Stimulated activated CD4-positive, alpha-beta T cell treated with anti-CD3 and anti-CD28 coated beads, Interleukin-1b, Interleukin-23, amount 100 ng/mL, for 48 hours (primary cell): ENCODE measurements at regions not wholly inside any gene's neighbourhood (a gene's known extent, or its start where the extent isn't known, plus 50 kb on each side); places are given as distances from the start of the nearest gene placed in this dataset.
"Not testable (repeated sequence)": the region's sequence is repeated elsewhere in the genome, so short reads cannot be mapped to it uniquely, and the experiment has no call there.

Experiments used
- DNase-seq: peaks from one replicate; pipeline ENCODE4 v3.0.0-alpha.2; 2020

DNA sequence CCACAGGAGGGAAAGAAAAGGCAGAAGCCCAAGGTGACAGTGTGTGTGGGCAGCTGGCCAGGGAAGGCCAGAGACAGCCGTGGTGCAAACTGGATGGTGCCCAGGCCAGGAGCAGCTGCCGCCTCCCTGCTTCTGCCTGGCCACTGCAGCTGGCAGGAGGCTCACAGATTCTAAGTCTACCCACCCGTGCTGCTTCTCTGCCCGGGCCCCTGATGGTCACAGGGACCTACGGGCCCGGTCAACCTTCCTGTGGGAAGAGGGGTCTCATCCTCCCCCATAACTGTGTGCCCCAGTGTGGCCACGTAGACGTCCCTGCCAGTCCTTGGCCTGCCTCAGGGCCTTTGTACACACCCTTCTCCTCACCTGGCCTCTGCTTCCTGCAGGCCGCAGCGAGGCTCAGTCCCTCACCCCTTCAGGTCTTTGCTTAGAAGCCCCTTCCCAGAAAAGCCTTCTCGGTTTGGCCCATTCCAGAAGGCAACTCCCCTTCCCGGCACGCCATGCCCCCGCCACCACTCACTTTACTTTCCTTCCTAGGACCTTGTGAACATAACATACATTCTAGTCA lies 192.6 kb upstream of the AJAP1 start:
- DNase-seq, result no peak

DNA sequence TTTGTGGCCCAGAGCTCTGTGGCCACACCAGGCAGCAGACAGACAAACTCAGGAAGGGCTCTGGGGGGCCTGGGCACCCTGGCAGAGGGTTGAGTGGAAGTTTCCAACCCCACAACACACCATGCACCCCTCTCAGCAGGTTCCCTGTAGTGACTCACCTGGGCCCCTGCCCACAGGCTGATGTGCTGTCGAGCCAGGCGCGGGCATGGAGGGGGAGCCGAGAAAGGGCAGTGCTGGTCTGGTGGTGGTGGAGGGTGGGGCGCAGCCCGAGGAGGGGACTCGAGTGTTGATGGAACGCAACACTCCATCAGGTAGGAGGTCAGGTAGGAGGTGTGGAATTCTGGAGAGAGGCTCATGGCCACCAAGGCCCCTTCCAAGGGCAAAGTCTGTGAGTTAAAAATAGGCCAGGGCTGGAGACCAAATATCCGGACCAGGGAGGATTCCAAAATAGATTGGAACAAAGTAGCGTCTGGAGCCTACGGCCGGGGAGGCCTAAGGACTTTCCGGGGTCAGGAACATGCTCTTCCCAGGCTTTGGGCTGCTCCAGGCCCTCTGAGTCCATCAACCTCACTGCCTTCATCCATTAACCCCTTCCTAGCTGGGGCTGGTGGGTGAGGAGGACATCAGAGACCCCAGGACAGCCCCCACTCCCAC lies 191.5 kb upstream of the AJAP1 start:
- no peak for DNase-seq

DNA sequence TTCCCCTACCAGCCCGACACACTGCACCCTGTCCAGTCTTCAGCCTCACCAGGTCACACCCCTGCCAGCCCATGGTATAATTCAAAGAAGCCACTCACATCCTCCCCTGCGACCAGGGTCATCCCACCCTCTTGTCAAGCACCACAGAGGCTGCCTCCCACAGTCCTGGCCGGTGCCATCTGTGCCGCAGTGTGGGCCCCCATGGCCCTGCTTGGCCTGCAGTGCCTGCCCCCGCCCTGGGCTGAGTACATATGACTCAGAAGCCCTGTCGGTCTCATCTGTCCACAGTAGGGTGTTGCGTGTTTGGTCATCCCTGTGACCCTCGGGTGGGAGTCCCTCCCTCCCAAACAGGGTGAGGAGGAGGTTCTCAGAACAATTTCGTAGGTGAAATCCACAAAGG lies 190.8 kb upstream of the AJAP1 start:
- DNase-seq, result no peak

DNA sequence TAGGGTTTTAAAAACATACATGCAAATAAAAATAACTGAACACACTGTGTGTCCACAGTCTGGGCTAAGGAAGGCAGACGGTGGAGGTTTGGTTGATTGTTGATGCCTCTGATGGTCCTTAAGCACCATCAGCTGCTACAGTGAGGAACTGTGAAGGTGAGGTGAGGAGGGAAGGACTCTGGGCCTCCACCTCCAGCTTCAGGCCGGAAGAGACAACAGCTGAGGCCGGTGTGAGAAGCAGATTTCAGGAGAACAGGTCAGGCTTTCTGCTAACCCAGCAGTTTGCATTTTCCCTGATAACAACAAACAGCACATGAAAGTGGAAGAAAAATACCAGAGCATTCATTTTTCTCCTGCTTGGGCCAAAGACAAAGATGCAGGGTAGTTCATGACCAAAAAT lies 189.9 kb upstream of the AJAP1 start:
- no peak for DNase-seq

DNA sequence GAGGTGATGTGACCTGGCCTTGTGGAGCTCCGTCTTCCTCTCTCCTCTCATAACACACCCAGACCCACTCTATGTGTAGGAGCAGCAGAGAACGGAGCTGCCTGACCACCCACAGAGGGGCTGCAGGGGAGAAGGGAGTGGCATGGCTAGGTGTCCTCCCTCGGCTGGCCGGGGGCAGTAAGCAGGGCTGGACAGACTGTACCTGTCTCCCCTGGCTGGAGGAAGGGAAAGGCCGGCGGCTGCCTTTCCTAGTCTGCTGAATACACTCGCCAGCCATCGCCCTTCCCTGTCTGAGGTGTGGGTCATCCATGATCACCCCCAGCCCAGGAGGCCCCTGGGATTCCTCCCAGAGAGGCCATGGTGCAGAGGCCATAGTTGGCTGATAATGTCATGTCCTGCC lies 187.2 kb upstream of the AJAP1 start:
- no peak for DNase-seq

DNA sequence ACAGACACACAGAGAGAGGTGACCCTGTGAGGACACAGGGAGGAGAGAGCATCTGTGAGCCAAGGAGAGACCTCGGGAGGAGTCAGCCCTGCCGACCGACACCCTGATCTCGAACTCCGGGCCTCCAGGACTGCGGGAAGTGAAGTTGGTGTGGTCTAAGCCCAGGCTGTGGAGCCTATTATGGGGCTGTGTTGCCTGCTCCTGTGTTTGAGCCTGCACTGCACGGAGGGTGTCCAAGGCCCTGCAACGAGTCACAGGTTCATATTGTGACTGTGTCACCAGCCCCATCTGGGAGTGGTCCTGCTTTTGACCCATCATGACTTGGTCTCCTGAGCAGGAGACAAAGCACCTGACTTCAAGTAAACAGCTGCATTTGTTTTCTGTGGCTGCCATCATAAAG lies 186.0 kb upstream of the AJAP1 start:
- no peak for DNase-seq

DNA sequence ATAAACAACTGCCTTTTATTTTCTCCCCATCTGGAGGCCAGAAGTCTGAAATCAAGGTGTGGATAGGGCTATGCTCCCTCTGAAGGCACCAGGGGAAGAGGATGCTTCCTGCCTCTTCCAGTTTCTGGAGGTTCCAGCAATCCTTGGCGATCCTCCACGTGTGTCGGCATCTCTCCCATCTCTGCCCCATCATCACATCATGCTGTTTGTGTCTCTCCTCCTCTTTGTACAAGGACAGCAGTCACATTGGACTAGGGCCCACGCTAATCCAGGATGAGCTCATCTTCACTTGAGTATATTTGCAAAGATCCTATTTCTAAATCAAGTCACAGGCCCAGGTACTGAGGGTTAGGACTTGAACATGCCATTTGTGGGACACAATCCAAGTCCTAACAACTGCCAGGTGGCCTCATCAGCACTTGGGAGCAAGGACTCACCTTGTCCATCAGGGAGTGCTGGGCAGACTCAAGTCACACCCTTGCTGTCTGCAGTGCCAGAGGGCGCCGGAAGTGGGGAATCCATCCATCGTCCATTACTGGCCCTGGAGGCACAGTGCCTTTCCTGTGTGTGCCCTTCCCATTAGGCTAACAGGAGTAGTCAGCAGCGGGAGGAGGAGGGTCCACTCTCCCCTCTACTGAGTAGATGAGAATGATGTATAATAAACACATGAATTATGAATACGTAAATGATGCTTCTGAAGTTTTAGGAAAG lies 185.4 kb upstream of the AJAP1 start:
- no peak for DNase-seq

DNA sequence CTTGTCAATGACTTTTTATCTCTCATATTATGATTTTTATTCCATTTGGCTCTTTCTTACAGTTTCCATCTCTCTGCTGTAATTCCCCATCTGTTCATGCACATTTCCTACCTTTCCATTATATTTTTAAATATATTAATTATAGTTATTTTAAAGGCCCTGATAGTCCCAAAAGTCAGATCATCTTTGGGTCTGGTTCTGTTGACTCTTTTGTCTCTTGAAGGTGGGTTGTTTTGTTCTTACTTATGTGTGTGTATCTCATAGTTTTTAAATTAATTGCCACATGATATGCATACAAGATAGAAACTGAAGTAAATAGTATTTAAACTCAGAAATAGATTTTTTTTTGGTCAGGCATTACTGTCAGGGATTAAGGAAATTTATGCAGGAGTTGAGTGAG lies 178.0 kb upstream of the AJAP1 start:
- DNase-seq, result no peak

DNA sequence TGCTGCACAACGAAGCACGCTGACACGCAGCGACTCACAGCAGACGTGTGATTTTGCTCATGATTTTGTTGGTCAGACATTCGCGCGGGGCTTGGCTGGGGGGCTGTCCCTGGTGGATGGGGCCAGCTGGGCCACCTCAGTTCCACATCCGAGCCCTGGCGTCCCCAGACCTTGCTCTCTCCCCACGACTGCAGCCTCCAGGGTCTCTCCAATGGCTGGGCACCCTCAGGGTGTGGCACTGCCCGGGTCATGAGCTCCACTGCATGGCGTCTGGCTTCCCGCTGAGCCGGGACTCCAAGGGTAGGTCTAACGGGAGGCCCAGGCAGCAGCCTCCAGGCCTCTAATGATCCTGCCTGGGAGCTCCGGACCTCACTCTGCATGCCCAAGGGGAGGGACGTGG lies 173.0 kb upstream of the AJAP1 start:
- no peak for DNase-seq

DNA sequence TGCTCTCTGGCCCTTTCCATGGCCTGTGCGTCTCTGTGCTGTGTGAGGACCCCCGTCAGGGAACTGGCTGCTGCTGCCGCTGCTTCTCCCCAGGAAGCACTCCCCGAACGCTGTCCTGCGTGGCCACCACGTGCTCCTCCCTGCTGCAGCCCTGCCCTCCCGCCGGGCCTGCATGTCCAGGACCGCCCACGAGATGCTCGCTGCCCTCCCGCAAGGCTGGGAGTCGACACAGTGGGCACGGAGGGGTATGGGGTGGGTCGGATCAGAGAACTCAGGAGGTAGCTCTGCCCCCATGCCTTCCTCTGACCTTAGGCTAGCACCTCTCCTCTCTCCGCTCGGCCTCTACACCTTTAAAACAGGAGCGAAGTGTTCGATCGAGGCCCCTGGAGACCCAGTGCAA lies 171.9 kb upstream of the AJAP1 start:
- no peak for DNase-seq

DNA sequence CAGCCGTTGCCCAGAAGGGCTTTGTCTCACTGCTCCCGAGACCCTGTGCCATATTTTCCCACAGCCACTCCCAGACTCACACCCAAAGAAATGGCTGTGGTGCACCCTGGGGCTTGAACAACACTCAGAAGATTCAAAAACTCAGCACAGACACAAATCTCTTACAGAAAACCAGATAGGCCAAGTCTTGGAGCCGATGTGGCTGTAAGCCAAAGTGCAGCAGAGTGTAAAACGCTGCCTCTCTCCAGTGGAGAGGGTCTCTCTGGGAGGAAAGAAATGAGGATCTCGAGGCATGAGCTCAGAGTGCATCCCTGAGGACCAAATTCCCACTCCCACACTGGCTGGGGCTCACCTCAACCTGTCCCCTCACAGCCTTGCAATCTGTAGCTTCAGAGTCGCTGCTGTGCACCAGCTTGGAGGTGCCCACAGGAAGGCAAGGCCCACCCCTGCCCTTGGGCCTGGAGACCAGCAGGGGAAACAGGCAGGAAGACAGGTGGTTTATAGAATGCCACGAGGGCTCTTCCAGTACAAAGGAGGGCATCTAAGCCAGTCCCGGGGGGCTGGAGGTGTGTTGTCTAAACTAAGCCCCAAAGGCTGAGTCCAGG lies 171.3 kb upstream of the AJAP1 start:
- no peak for DNase-seq

DNA sequence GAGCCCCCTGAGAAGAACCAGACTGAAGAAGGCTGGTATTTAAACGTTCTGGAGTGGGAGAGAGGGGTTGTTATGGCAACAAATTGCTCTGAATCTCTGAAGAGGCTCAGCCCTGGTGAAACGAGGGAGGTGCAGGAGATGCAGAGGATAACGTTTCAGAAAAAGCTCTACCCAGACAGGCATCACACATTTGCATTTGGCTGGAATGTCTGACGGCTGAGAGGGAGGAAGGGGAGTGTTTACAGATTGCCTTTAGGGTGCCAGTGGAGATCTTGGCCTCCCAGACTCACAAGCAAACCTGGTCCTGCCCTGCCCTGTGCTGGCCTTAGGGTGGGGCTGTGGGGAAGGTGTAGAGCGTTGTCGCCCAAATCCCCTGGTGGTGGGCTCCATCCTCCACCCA lies 169.0 kb upstream of the AJAP1 start:
- DNase-seq, result no peak

DNA sequence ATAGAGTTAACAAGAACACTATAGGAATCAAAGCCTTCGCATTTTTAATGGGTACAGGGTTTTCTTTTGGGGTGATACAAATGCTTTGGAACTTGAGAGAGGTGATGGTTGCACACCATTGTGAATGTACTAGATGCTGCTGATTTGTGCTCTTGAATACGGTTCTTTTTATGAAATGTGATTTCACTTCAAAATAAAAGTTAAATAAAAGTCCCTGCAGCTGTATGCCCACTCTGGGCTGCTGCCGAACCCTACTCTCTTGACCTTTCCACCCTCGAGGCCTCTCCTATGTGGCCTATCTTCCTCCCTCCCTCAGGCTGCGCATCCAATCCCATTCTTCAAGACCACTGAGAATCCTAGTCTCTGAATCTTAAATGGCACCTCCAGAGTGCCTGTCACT lies 168.5 kb upstream of the AJAP1 start:
- DNase-seq, result no peak

DNA sequence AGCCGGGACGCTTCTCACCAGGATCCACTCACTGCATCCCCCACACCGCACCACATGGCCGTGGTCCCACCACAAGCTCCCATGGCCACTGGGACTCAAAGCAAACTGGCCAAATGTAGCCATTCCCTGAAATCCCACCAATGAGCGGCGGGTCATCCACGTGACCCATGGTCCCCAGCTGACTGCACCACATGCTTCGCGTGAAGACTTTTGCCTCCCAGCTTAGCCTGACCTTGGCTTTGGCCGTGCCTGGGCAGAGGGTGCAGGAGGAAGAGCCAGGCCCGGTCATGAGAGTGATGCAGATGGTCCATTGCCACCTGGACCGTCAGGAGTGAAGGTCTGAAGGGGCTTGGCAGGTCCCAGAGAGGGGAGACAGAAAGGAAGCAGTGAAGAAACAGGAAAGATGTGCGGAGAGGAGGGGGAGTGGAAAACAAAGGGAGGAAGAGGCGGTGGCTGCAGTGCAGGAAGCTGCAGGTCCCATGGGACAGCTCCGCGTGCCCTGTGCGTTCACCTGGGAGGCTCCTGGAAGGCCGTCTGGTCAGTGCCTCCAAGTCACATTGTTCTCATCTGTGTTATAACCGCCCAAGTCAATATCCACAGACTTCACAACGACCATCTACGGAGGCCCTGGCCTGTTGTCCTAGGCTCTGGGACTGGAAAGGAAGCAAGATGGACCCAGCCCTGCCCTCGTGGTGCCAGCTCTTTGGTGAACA lies 167.8 kb upstream of the AJAP1 start:
- no peak for DNase-seq

DNA sequence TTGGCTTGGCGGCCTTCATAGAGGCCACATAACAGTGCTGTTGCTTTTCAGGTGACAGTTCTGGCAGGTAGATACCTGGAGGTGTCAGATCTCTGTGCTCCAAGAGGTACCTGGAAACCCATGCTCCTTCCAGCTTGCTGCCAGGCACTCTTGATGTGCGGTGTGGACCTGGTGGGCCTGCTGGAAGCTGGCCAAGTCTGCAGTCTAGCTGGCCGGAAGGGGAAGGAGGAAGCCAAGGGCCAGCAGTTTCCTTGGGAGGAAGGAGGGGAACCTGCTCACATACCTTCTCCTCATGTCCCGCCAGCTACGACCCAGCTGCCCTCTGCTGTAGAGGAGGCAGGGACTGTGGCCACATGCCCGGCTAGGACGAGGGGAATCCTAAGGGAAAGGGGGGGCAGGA lies 166.4 kb upstream of the AJAP1 start:
- no peak for DNase-seq

DNA sequence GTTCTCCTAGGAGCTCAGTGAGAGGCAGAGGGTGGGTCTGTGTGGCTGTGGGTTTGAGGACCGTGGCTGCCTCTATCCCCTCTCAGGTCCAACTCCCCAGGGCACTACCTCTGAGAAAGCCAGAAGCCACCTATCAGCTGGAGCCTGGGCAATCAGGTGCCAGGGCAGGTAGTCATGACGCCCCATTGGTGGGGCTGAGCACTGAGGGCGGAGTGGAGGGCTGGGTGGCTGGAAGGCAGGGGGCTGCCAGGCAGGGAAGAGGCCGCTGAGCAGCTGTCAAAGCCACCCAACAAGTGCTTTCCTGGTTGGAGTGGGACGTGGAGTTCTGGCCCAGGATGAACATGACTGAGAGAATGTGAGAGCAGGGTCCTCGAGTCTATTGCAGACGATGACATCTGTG lies 164.9 kb upstream of the AJAP1 start:
- DNase-seq, result no peak

DNA sequence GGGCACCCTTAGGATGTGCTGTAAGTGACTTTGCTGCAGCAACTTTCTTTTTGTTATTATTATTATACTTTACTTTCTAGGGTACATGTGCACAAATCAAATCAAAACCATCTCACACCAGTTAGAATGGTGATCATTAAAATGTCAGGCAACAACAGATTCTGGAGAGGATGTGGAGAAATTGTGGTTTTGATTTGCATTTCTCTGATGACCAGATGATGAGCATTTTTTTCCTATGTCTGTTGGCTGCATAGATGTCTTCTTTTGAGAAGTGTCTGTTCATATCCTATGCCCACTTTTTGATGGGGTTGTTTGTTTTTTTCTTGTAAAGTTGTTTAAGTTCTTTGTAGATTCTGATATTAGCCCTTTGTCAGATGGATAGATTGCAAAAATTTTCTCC lies 164.4 kb upstream of the AJAP1 start:
- not testable (repeated sequence) for DNase-seq

DNA sequence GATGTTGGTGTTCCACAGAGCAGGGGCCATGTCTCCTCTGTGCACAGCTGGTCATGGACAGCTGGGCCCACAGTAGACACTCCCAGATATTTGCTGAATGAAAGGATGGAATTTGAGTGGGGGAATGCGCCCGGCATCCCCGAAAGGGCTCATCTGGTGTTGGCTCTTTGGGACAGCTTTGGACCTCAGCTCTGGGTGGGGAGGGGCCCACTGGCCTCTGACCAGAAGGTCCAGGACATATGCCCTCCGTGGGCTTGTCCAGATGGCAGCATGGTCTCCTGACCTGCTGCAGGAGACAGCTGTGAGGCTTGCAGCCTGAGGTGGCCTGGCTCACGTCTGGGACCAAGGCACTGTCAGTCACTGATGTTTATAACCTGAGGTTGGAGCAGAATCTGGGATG lies 160.4 kb upstream of the AJAP1 start:
- DNase-seq, result no peak

DNA sequence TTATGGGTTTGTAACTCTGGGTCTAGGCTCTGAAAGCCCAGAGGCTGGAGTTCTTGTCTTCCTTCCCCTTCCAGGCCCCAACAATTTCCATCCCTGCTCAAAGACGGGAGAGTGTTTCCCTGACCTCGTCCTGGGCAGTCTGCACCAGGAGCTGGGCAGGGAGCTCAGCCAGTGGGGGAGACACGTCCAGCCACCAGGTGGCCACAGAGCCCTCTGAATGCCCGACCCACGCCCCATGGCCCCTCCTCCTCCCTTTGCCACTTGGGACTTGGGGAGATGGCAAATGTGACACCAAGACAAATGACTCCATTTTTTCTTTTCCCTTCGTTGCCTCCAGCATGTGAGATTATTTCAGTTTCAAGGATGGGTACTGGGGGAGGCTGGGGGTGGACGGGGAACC lies 159.9 kb upstream of the AJAP1 start:
- DNase-seq, result no peak

DNA sequence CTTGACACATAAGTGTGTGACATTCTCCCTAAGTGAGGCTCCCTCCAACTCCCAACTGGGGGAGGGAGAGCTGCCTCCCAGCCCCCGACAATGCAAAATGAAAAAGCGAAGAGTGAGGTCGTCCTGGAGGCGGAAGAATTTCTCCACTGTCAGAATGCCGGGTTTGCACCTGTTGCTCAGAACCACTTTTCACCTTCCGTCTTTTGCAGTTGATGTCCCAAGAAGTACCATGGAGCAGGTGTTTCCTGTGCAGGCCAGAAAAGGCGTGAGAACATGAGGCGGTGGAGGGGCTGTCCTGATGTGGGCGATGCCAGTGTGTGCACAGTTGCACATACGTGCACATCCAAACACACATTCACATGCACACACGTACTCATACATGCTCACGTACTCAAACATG lies 158.6 kb upstream of the AJAP1 start:
- no peak for DNase-seq

DNA sequence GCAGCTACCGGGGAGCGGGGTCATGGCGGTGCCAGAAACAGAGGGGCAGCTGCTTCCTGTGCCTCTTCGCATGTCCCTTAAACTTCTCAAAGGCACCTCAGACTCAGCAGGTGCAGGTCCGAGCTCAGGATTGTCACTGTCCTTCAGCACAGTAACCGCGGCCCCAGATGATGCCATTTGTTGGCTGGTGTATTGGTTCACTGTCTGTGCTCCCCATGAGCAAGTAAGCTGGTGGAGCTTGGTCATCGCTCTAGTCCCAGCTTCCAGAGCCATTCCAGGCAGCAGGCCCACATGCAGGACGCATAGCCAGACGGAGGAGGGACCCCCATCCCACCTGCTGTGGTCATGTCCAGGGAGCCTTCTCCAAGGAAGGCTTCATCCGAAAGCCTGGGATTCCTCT lies 154.0 kb upstream of the AJAP1 start:
- DNase-seq, result no peak

DNA sequence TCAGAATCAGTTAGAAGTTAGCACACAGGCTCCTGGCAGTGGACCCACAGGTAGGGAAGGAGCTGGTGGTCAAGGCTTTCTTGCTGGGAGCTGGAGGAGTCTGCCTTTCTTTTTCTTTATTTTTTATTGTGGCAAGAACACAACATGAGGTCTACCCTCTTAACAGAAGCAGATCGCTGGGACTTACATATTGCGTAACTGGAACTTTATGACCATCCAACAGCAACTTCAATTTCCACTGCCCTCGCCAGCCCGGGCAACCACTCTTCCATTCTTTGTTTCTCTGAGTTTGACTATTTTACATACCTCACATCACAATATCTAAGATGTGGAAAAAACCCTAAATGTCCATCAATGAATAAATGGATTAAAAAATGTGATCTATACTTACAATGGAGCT lies 147.8 kb upstream of the AJAP1 start:
- DNase-seq, result no peak

DNA sequence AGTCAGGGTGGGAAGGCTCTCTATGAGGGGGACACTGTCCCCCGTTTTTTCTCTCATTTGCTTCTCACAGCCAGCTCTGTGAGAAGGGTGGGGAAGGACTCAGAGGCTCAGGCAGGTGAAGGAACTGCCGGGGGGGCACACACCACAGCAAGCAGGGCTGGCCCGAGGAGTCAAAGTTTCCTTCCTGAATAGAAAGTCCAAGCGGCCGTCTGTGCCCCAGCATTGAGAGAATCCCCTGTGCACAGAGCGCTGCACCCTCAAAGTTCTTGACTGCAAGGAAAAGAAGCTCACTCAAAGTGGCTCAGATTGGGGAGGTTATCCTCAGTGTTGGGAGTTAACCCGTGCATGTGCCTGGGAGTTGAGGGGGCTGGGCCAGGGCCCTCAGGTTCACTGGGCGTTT lies 145.2 kb upstream of the AJAP1 start:
- DNase-seq, result no peak

DNA sequence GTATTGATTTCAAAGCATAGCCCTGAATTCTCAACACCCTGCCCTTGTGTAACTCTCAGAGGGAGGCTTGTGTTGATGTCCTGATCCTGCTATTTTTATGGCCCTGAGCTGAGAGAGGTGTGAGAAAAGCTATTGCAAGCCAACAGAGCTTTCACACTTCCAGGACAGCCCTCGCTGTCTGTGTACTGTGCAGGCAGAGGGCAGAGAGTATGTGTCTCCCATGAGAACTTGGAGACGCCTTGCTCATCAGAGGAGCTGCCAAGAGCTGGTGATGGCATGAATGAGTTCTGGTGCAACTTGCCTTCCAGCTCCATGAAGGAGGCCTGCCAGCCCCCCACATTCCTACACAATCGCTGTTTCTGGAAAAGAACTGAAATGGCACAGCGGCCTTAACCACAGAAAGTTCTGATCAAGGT lies 144.1 kb upstream of the AJAP1 start:
- no peak for DNase-seq
